ENCODE measurements at regions not wholly inside any gene's neighbourhood (a gene's known extent, or its start where the extent isn't known, plus 50 kb on each side); places are given as distances from the start of the nearest gene placed in this dataset.

- POLR2A ChIA-PET (ENCODE audit: unreplicated experiment): no interaction called here
These were observed 455.4 kb downstream of the EBF1 start for GRCh38 chr5:158644301-158644700.

GRCh38 chr5:158643840-158644239, 455.9 kb downstream of the EBF1 start:
- no TSS peak for BruUV-seq (replicated peaks)
- H3K27me3 ChIP-seq (ENCODE audit: insufficient read depth, low read depth): no peaks in the 10 kb centered on the region
- no peak overlapping the region for H2AFZ ChIP-seq
- H3K27ac ChIP-seq: no peak overlapping the region
- no peaks in the 10 kb centered on the region for H3K9me2 ChIP-seq (ENCODE audit: insufficient read depth)
- CTCF ChIA-PET: no interaction called here
- no peaks in the 10 kb centered on the region for H3K36me3 ChIP-seq (ENCODE audit: low read depth)
- no peaks in the 10 kb centered on the region for H3F3A ChIP-seq (ENCODE audit: insufficient read depth, low read depth)
- H3K4me1 ChIP-seq (replicated peaks; ENCODE audit: insufficient read depth): no peaks in the 10 kb centered on the region
- H3K9me3 ChIP-seq (ENCODE audit: insufficient read depth, low read depth): no peaks in the 10 kb centered on the region
- intact Hi-C loops (cut with micrococcal nuclease; ENCODE audit: unreplicated experiment): no loop called here
- POLR2A ChIA-PET (ENCODE audit: unreplicated experiment): no interaction called here
- no peaks in the 10 kb centered on the region for H4K20me1 ChIP-seq (ENCODE audit: insufficient read depth)
- no peaks in the 10 kb centered on the region for H3K79me2 ChIP-seq (ENCODE audit: low read depth)
- no peak overlapping the region for H3K4me2 ChIP-seq
- no peak overlapping the region for H3K4me3 ChIP-seq
- TF ChIP-seq EZH2 (IDR thresholded peaks at IDR 0.05; ENCODE audit: low read depth): no peak
- TF ChIP-seq CTCF (conservative IDR thresholded peaks at IDR 0.05): no peak
- DNase-seq: no peak

More at GRCh38 chr5:158644301-158644700, 455.4 kb downstream of the EBF1 start:
- Histone ChIP-seq H3F3A (ENCODE audit: insufficient read depth, low read depth) (no peaks in the 10 kb centered on the region), H3K4me3 (no peak overlapping the region), H3K79me2 (ENCODE audit: low read depth) (no peaks in the 10 kb centered on the region), H3K27ac (no peak overlapping the region), H4K20me1 (ENCODE audit: insufficient read depth) (no peaks in the 10 kb centered on the region), H3K9me2 (ENCODE audit: insufficient read depth) (no peaks in the 10 kb centered on the region), H3K27me3 (ENCODE audit: insufficient read depth, low read depth) (no peaks in the 10 kb centered on the region), H3K4me2 (no peak overlapping the region), H3K36me3 (ENCODE audit: low read depth) (no peaks in the 10 kb centered on the region), H3K9me3 (ENCODE audit: insufficient read depth, low read depth) (no peaks in the 10 kb centered on the region), H3K4me1 (replicated peaks; ENCODE audit: insufficient read depth) (no peaks in the 10 kb centered on the region), H2AFZ (no peak overlapping the region)
- intact Hi-C loops (cut with micrococcal nuclease; ENCODE audit: unreplicated experiment): no loop called here
- BruUV-seq (replicated peaks): no TSS peak
- no peak for DNase-seq
- no peak for TF ChIP-seq EZH2 (IDR thresholded peaks at IDR 0.05; ENCODE audit: low read depth)
- TF ChIP-seq CTCF (conservative IDR thresholded peaks at IDR 0.05): no peak
- CTCF ChIA-PET: no interaction called here

- Histone ChIP-seq H3K4me3 (no peak overlapping the region), H3K4me2 (no peak overlapping the region), H3K9me3 (ENCODE audit: insufficient read depth, low read depth) (no peaks in the 10 kb centered on the region), H3K79me2 (ENCODE audit: low read depth) (no peaks in the 10 kb centered on the region), H3K27me3 (ENCODE audit: insufficient read depth, low read depth) (no peaks in the 10 kb centered on the region), H3K36me3 (ENCODE audit: low read depth) (no peaks in the 10 kb centered on the region), H3K27ac (no peak overlapping the region), H3F3A (ENCODE audit: insufficient read depth, low read depth) (no peaks in the 10 kb centered on the region), H3K4me1 (replicated peaks; ENCODE audit: insufficient read depth) (no peaks in the 10 kb centered on the region), H2AFZ (no peak overlapping the region), H3K9me2 (ENCODE audit: insufficient read depth) (no peaks in the 10 kb centered on the region), H4K20me1 (ENCODE audit: insufficient read depth) (no peaks in the 10 kb centered on the region)
- no peak for DNase-seq
- BruUV-seq (replicated peaks): no TSS peak
- TF ChIP-seq EZH2 (IDR thresholded peaks at IDR 0.05; ENCODE audit: low read depth): no peak
- TF ChIP-seq CTCF (conservative IDR thresholded peaks at IDR 0.05): no peak
- ChIA-PET POLR2A (ENCODE audit: unreplicated experiment) (no interaction called here), CTCF (no interaction called here)
- intact Hi-C loops (cut with micrococcal nuclease; ENCODE audit: unreplicated experiment): no loop called here
These were observed 456.8 kb downstream of the EBF1 start for GRCh38 chr5:158642879-158643278.
